Bone marrow (tissue), 2 donors: ENCODE measurements at regions not wholly inside any gene's neighbourhood (a gene's known extent, or its start where the extent isn't known, plus 50 kb on each side); places are given as distances from the start of the nearest gene placed in this dataset.

Experiments used
- DNase-seq, 2 donors: peaks; one replicate each; lab custom pipeline; 2025; lab: John Stamatoyannopoulos, UW

DNA sequence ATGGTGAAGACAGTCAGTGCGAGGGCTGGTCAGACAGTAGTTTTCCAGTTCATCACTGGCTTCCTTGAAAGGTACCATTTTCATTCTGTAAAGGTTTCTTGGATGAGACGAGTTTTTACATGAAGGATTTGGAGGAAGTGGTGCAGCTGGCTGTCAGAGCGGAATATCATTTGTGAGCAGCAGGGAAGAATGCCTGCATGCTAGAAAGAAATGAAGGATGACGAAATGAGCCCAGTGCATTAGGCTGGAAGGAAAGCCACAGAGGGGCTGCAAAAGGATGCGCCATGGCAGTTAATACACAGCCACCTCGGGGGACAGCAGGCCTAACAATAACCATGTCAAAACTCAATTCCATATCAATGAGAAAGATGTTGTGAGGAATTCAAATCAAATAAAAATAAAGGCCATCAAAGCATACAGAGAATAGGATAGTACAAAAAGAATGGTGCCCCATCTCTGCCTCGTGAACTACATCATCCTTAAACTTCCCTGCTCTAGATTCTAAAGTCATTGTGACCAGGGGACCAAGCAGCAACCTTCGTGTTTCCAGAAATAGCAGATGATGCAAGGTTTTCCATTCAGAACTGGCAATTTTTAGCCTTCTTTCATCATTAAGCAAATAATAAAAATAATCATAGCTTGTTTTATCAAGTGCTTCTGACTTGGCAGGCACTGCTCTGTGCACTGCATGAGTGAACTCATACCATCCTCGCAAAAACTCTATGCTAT lies 504.2 kb downstream of the RFC3 start:
- no peak for DNase-seq

DNA sequence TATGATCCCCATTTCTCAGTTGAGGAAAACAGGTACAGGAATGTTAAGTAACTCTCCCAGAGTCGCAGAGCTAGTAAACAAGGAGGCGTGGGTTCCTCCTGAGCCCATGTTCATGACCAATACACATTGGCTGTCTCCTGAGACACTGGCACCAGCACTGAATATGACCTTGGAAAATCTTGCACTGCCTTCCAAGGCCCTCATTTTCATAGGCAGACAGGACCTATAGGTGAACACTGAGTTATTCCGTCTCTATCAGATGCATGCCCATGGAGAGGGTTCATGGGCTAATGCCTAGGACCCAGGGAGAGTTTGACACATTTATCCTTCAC lies 504.8 kb downstream of the RFC3 start:
- no peak for DNase-seq

GRCh38 chr13:34335014-34336007 lies 517.4 kb downstream of the RFC3 start:
- DNase-seq = no peak

GRCh38 chr13:34338102-34338501 lies 520.2 kb downstream of the RFC3 start:
- no peak for DNase-seq

- DNase-seq = no peak
Measured at GRCh38 chr13:34340534-34340933, 522.6 kb downstream of the RFC3 start.

DNA sequence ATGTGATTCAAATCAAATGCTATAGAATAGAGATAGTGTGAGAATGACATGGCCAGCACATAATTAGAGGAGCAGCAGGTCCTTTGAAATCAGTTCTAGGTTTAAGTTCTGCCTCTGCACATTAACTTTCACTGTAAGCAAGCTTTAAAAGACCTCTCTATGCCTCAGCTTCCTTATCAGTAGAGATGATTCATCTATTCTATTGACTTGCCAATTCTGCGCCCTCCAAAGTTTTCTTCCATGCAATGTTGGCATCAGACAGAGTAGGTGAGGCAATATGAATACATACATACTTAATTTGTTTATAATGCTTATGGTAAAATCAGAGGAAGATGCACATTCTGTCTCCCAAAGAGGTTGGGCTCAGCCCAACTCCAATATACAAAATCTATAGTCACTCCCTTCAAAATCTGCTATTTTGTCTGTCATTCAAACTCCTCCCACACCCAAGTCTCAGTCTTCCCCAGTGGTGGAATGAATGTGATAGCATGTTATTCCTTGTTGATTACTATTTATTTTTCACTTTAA lies 525.5 kb downstream of the RFC3 start:
- no peak for DNase-seq

- no peak for DNase-seq
Measured at GRCh38 chr13:34344816-34345215, 526.9 kb downstream of the RFC3 start.

DNA sequence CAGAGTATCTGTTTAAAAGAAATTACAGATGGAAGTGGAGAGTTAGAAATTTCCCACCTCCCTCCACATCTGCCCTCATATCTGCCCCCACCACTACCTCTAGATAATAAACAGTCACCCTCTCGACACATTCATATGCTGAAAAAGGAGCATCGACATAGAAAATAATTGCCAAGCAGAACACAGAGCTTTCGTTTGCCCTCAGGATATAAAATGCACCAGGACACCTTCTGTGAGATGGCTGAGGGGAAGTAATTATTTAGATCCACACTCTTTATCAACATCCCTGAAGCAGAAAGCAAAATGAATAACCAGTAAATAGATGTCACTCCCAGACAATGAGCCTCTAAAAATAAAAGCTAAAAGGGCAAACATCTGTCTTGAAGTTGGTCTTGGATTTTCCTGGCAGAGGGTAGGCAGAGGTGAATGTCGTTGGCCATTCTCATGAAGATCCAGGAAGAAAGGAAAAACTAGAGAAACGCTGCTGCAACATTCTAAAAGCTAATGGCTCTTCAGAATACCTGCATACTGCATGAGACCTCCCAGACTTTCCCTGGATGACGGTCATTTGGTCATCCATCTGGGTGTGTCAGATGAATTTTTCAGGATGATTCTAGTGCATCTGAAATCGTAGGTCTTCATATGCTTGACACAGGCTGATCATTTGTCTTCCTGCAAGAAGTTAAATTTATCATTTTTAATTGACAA lies 527.5 kb downstream of the RFC3 start:
- DNase-seq = no peak

- no peak for DNase-seq
Measured at GRCh38 chr13:34346626-34347025, 528.7 kb downstream of the RFC3 start.

DNA sequence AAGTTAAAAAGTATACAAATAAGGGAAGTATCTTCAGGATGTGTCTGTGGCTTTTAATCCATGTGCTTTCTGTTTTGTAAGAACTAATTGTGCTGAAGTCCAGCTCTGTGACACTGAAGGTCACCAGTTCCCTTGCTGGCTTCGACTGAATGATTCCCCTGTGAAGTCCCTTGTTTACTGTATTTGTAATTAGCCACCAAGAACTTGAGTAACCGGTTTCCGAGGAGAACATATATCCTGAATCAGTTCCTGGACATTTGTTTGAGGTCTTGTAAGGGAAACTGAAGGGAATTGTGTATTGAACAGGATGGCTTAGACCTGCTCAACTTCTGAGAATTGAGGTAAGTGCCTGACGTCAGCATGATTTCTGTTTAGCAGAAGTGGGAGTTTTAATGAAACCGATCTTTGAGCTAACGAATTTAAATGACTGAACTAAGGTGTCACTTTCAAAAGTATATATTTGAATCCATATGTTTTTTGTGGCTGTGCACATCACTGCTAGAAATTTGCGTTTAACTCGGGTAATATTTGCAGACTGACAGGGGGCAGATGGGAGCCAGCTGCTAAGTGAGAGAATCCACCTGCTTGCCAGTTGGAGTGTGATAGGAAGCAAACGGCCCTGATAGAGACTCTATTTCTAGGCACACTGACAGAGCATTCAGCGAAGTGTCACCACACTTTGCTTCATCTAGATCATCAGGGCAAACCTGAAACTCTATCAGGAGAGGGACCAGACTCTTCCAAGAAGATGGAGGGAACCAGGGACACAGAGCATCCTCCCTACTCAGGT lies 530.0 kb downstream of the RFC3 start:
- no peak for DNase-seq

- DNase-seq = no peak
Measured at GRCh38 chr13:34349091-34349722, 531.3 kb downstream of the RFC3 start.

DNA sequence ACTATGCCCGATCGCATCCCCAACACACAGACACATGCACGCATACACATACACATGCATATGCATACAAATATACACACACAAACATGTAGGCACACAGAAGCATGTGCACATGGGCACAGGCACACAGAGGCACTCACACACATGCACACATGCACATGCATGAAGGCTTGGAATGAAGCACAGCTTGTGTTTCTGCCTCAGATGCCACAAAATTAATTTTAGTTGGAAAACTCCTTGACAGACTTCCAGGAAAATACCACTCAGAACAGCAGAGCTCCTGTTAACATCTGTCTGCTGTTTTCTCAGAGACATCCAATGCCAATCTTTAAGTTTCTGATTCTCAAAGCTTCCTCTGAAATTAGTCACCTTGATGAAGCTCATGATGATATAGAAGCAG lies 532.7 kb downstream of the RFC3 start:
- no peak for DNase-seq

GRCh38 chr13:34351134-34351533 lies 533.2 kb downstream of the RFC3 start:
- no peak for DNase-seq

DNA sequence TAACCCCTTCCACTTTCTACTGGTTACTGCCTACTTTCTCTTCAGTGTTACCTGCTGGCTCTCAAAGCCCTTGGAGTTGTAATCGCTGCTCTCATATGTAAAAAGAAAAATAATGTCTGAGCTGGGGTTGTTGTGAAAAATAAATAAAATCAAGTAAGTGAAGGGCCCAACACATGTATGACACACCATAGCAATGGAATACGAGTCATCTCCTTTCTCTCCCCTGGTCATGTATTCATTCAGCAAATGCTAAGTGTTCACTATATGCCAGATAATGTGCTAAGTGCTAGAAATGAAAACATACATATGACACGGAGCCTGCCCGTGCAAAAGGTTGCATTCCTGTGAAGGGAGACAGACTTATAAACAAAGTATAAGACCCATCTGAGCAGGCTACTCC lies 535.0 kb downstream of the RFC3 start:
- no peak for DNase-seq

DNA sequence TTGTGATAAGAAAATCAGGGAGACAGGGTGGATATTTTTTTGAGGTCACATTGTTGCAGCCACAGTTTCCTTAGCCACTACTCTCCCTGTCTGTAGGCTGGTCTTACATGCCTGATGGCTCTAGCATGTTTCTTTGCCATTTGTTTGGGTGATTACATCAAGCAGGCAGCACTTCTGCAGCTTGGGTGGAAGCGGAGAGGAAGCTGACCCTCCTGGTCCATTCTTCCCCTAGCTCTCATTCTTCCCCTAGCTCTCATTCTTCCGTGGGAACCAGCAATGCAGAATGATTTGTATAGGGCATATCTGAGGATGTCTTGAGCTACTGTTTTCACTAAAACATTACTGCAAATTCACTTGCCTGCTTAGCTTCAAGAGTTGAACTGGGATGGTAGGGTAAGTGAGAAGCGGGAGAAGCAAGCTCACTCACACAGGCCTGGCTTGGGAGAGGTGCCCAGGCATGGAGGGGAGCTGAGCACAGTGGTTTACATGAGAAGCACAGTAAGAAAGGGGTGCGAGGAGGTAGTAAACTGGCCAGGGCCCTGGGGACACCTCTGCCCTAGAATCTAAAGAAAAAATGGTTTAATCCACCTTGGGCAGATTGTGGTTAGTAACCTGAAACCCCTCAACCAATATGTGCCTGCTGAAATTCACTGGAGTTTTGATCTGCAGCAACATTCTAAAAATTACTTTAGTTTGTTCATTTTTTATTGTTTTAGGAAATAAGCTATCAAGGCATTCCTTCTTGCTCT lies 538.9 kb downstream of the RFC3 start:
- no peak for DNase-seq

DNA sequence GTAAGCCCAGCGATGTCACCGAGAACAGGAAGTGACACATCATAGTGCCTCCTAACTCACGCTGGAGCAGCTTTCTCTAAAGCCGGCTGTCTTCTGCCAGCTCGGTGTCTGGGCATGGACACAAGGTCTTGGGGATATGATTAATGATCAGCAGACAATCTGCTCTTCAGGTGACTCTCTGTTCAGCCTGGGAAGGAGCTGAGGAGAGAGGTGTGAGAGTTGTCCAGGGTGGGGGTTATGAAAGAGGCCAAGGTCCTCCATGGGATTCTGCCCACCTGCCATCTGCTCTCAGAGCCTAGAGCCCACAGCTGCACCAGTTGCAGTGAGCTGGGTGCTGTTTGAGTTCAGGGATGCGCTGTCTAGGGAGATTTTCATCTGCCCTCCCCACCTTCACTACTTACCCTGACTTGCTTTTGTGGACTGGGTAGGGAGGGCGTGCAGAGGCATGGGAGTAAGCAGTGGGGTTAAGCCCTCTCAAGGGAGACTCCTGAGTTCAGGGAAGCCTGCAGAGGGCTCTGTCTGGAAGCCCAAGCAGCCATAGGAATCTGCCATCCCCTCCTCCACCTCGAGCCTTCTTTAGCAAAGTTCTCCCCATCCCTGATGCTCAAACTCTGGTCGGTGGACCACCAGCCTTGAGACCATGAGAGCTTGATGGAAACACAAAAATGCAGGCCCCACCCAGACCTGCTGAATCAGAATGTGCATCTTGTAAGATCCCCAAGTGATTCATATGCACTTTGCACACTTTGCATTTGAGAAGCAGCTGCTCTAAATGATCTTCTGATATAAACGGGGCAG lies 539.7 kb downstream of the RFC3 start:
- no peak for DNase-seq

DNA sequence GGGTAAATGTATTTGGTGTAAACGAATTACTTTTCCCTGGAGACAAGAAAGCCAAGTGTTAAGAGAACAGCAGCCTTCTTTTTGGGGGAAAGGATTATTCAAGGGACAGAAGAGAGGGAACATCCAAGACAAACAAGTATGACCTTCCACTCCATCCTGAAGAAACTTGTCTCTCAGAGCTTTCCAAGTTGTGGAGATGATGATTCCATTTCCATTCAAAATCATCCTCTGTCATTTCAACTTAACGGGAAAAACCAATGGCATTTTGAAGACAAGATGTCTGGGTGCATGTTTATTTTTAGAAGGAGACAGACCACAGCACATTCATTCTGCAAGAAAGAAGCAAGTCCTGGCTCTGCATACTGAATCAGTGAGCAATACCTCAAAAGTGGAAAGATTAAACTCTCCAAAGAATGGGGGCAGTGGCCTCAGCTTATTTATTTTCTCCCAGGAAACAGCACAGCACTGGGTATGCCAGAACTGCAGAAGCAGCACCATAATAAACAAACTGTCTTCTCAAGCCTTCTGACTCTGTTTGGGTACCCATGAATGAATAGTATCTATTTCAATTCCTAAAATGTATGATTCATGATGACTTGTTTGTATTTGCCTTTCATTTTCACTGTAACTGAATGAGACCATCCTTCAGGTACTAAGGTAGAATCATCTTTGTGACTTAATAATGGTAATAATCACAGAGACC lies 541.0 kb downstream of the RFC3 start:
- DNase-seq = no peak

DNA sequence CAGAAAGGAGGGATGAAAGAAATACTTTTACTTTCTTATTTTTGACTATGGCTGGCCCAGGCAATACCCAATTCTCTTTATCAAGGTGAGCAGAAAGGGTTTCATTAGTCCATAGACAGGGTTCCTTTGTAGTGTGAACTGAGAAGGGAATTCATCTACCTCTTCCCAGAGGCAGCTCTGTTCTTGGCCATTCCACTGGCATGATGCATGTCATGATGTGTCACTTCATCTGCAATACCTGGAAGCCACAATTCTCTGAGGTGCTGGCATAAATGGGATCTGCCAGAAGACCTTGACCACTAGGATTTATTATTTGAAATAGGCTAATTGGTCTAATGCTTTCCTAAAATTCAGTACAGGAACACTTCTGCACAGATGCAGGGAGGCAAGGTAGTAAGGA lies 542.8 kb downstream of the RFC3 start:
- DNase-seq = no peak

GRCh38 chr13:34361560-34361959 lies 543.6 kb downstream of the RFC3 start:
- DNase-seq = no peak
